ENCODE measurements at regions not wholly inside any gene's neighbourhood (a gene's known extent, or its start where the extent isn't known, plus 50 kb on each side); places are given as distances from the start of the nearest gene placed in this dataset.

DNA sequence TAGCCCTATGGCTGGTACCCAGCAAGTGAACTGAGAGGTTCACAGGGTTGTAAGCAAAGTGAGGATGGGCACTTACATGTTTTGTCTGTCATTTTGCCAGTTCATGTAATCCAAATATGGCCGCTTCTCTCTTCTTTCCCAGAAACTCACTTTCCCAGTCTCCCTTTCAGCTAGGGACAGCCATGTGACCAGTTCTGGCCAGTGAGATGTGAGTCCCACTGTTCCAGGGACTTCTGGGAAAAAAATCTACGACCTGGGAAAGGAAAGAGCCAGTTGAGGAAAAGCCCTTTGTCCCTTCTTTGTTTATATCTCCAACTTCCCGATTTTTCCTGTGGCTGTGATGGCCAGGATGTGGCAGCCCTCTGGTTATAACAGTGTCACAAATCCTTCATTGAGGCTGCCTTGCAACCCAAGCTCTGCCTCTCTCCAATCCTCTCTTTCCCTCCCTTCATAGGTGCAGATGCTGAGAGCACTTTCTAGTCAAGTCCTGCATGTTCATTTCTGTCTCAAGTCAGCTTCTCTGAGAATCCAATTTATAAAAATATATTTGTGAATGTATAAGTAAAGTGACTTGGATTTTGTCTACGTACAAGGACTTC lies 148.6 kb upstream of the ZFP64 start:
- Histone ChIP-seq H3K27me3 (ENCODE audit: low read length) (peaks cover 52% of the 10 kb centered on the region), H3K79me2 (ENCODE audit: low read length) (no peaks in the 10 kb centered on the region), H3K4me3 (ENCODE audit: low read length) (no peak overlapping the region), H4K20me1 (ENCODE audit: low read length) (no peaks in the 10 kb centered on the region), H3F3A (ENCODE audit: low read length, unreplicated experiment) (no peaks in the 10 kb centered on the region), H3K4me1 (ENCODE audit: insufficient read depth, low read length) (no peaks in the 10 kb centered on the region), H3K36me3 (ENCODE audit: low read depth, low read length) (no peaks in the 10 kb centered on the region), H3K4me2 (ENCODE audit: low read length) (no peak overlapping the region), H3K9me2 (replicated peaks; ENCODE audit: low read length) (no peaks in the 10 kb centered on the region), H3K9ac (ENCODE audit: low read length) (no peak overlapping the region), H3K9me3 (ENCODE audit: low read length) (no peaks in the 10 kb centered on the region; the same call in 1 of the 2 replicates), H3K27ac (ENCODE audit: low read length) (no peak overlapping the region), H2AFZ (ENCODE audit: low read length) (no peak overlapping the region)
- no TSS peak for BruUV-seq (replicated peaks)
- ChIA-PET CTCF (no interaction called here), POLR2A (ENCODE audit: unreplicated experiment) (no interaction called here)
- peak; percentile 12 for DNase-seq
- TF ChIP-seq EZH2phosphoT487 (IDR thresholded peaks at IDR 0.05; ENCODE audit: borderline replicate concordance, low read length) (no peak), EZH2 (IDR thresholded peaks at IDR 0.05; ENCODE audit: low read length, unreplicated experiment) (no peak)
- TF ChIP-seq, protein P1, sequence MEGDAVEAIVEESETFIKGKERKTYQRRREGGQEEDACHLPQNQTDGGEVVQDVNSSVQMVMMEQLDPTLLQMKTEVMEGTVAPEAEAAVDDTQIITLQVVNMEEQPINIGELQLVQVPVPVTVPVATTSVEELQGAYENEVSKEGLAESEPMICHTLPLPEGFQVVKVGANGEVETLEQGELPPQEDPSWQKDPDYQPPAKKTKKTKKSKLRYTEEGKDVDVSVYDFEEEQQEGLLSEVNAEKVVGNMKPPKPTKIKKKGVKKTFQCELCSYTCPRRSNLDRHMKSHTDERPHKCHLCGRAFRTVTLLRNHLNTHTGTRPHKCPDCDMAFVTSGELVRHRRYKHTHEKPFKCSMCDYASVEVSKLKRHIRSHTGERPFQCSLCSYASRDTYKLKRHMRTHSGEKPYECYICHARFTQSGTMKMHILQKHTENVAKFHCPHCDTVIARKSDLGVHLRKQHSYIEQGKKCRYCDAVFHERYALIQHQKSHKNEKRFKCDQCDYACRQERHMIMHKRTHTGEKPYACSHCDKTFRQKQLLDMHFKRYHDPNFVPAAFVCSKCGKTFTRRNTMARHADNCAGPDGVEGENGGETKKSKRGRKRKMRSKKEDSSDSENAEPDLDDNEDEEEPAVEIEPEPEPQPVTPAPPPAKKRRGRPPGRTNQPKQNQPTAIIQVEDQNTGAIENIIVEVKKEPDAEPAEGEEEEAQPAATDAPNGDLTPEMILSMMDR (conservative IDR thresholded peaks at IDR 0.05; ENCODE audit: low read depth, low read length): no peak
- ATAC-seq: no peak
- intact Hi-C loops (cut with micrococcal nuclease): no loop called here

DNA sequence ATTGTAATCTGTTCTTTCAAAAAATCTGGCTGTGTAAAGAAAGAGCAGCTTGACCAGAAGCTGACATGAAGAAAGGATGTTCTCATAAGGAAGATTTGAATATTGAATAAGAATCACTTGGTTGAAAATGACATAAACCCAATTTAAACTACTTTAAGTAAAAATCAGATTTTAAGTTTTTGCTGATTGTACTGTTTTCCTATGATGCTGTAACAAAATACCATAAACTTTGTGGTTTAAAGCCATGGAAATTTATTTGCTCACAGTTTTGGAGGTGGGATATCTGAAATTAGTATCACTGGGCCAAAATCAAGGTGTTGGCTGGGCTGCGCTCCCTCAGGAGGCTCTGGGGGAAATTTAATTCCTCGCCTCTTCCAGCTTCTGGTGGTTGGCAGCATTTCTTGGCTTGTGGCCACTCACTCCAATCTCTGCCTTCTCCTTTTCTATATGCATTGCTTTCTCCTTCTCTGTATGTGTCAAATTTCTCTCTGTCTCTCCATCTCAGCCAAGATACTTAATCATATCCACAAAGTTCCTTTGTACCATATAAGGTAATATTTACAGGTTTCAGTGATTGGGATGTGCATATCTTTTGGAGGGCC lies 141.2 kb upstream of the ZFP64 start:
- DNase-seq (no peak), ATAC-seq (no peak)
- ChIA-PET CTCF (no interaction called here), POLR2A (ENCODE audit: unreplicated experiment) (no interaction called here)
- no peaks in the 10 kb centered on the region for H4K20me1 ChIP-seq (ENCODE audit: low read length)
- H3K9ac ChIP-seq (ENCODE audit: low read length): no peak overlapping the region
- H2AFZ ChIP-seq (ENCODE audit: low read length): no peak overlapping the region
- H3K79me2 ChIP-seq (ENCODE audit: low read length): no peaks in the 10 kb centered on the region
- peaks cover 16% of the 10 kb centered on the region for H3K27me3 ChIP-seq (ENCODE audit: low read length)
- TF ChIP-seq EZH2 (IDR thresholded peaks at IDR 0.05; ENCODE audit: low read length, unreplicated experiment): no peak
- TF ChIP-seq EZH2phosphoT487 (IDR thresholded peaks at IDR 0.05; ENCODE audit: borderline replicate concordance, low read length): no peak
- TF ChIP-seq, protein P1 (conservative IDR thresholded peaks at IDR 0.05; ENCODE audit: low read depth, low read length): no peak
- no peaks in the 10 kb centered on the region for H3K9me2 ChIP-seq (replicated peaks; ENCODE audit: low read length)
- intact Hi-C loops (cut with micrococcal nuclease): no loop called here
- no peaks in the 10 kb centered on the region for H3F3A ChIP-seq (ENCODE audit: low read length, unreplicated experiment)
- no TSS peak for BruUV-seq (replicated peaks)
- no peaks in the 10 kb centered on the region for H3K36me3 ChIP-seq (ENCODE audit: low read depth, low read length)
- H3K27ac ChIP-seq (ENCODE audit: low read length): no peak overlapping the region
- no peaks in the 10 kb centered on the region; the same call in 1 of the 2 replicates for H3K9me3 ChIP-seq (ENCODE audit: low read length)
- H3K4me1 ChIP-seq (ENCODE audit: insufficient read depth, low read length): no peaks in the 10 kb centered on the region
- no peak overlapping the region for H3K4me3 ChIP-seq (ENCODE audit: low read length)
- no peak overlapping the region for H3K4me2 ChIP-seq (ENCODE audit: low read length)

DNA sequence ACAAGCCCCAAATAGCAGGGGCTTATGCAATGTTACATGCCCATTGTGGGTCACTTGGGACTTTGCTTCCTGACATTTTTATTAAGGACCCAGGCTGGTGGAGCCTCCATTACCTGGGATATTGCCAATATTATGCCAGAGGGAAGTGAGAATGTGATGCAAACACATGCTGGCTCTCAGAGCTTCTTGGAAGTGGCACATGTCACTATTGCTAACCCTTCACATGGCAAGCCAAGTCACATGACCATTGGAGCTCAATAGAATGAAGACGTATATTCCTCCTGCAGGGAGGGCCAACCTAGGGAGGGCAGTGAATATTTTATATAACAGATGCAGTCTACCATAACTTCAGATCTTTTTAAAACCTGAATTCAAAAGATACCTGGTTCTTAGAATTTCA lies 140.7 kb upstream of the ZFP64 start:
- Histone ChIP-seq H3K36me3 (ENCODE audit: low read depth, low read length) (no peaks in the 10 kb centered on the region), H4K20me1 (ENCODE audit: low read length) (no peaks in the 10 kb centered on the region), H2AFZ (ENCODE audit: low read length) (no peak overlapping the region), H3K27me3 (ENCODE audit: low read length) (peaks cover 11% of the 10 kb centered on the region), H3K9ac (ENCODE audit: low read length) (no peak overlapping the region), H3K79me2 (ENCODE audit: low read length) (no peaks in the 10 kb centered on the region), H3K4me3 (ENCODE audit: low read length) (no peak overlapping the region), H3K9me2 (replicated peaks; ENCODE audit: low read length) (no peaks in the 10 kb centered on the region), H3F3A (ENCODE audit: low read length, unreplicated experiment) (no peaks in the 10 kb centered on the region), H3K9me3 (ENCODE audit: low read length) (no peaks in the 10 kb centered on the region; the same call in 1 of the 2 replicates), H3K27ac (ENCODE audit: low read length) (no peak overlapping the region), H3K4me2 (ENCODE audit: low read length) (no peak overlapping the region), H3K4me1 (ENCODE audit: insufficient read depth, low read length) (no peaks in the 10 kb centered on the region)
- DNase-seq (no peak), ATAC-seq (no peak)
- BruUV-seq (replicated peaks): no TSS peak
- ChIA-PET POLR2A (ENCODE audit: unreplicated experiment) (no interaction called here), CTCF (no interaction called here)
- TF ChIP-seq, protein P1 (conservative IDR thresholded peaks at IDR 0.05; ENCODE audit: low read depth, low read length): no peak
- TF ChIP-seq EZH2 (IDR thresholded peaks at IDR 0.05; ENCODE audit: low read length, unreplicated experiment) (no peak), EZH2phosphoT487 (IDR thresholded peaks at IDR 0.05; ENCODE audit: borderline replicate concordance, low read length) (no peak)
- intact Hi-C loops (cut with micrococcal nuclease): no loop called here
